ENCODE measurements at regions not wholly inside any gene's neighbourhood (a gene's known extent, or its start where the extent isn't known, plus 50 kb on each side); places are given as distances from the start of the nearest gene placed in this dataset.

GRCh38 chrX:25663701-25664100 lies 474.4 kb upstream of the MAGEB18 start:
- no peak overlapping the region for H3K4me3 ChIP-seq (ENCODE audit: low read depth, low read length)
- no peak for TF ChIP-seq CTCF (IDR thresholded peaks at IDR 0.05; ENCODE audit: insufficient read depth, low read length)
- DNase-seq (ENCODE audit: low read depth), result no peak

GRCh38 chrX:25665431-25665830 lies 472.7 kb upstream of the MAGEB18 start:
- TF ChIP-seq CTCF (IDR thresholded peaks at IDR 0.05; ENCODE audit: insufficient read depth, low read length), result no peak
- DNase-seq (ENCODE audit: low read depth), result no peak
- H3K4me3 ChIP-seq (ENCODE audit: low read depth, low read length), result no peak overlapping the region

DNA sequence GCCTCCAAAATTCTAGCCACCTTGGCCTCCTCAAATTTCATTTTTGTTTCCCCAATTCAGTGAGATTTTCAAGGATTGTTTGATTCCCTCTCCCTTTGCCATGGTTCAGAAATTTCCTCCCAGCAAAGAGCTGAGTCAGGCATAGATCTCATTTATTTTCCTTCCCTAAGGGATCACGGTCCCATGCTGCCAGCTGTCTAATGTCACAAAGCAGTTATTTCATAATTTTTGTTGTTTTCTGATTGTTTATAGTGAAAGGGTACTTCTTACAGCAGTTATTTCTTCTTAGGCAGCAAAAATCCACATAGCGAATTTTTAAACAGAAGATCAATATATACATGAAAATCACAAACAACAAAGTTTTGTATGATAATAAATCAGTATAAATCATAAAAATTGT lies 470.5 kb upstream of the MAGEB18 start:
- H3K4me3 ChIP-seq (ENCODE audit: low read depth, low read length), result no peak overlapping the region
- TF ChIP-seq CTCF (IDR thresholded peaks at IDR 0.05; ENCODE audit: insufficient read depth, low read length), result no peak
- no peak for DNase-seq (ENCODE audit: low read depth)

GRCh38 chrX:25674776-25675175 lies 463.4 kb upstream of the MAGEB18 start:
- DNase-seq (ENCODE audit: low read depth), result no peak
- no peak overlapping the region for H3K4me3 ChIP-seq (ENCODE audit: low read depth, low read length)

DNA sequence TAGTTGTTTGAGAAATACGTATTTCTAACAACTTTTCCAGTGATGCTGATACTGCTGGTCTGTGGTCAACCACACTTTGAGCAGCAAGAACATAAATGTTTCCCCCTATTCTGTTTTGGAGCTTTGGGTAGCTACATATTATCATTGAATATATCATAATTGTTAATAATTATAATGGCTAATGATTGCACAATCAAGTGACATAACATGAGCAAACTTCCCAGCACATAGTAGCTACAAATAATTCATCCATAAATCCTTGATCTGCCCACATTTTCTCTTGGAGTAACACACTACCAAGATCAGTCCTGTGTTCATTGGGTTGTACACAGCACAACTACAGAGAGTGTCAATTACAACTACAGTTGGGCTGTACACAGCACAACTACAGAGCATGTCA lies 436.3 kb upstream of the MAGEB18 start:
- H3K4me3 ChIP-seq (ENCODE audit: low read depth, low read length), result no peak overlapping the region
- no peak for DNase-seq (ENCODE audit: low read depth)
- no peak for TF ChIP-seq CTCF (IDR thresholded peaks at IDR 0.05; ENCODE audit: insufficient read depth, low read length)

More at GRCh38 chrX:25674776-25675175, 463.4 kb upstream of the MAGEB18 start:
- TF ChIP-seq CTCF (IDR thresholded peaks at IDR 0.05; ENCODE audit: insufficient read depth, low read length), result no peak

DNA sequence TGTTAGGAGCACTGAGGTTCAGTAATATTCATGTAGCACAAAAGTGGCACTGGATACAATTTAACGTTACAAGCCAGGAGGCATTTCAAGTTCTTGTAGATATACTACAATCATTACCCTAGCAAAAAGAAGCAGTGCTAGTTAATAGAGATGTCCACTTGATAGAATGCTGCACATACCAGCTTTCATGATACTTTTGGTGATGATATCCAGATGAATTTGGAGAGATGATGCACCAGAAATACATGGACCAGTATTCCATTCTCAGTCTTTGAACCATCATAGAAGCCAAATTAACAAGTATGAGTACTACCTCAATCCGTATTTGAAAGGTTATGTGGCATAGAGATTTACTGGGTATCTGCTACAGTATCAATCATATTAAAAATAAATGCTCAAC lies 421.0 kb upstream of the MAGEB18 start:
- no peak for TF ChIP-seq CTCF (IDR thresholded peaks at IDR 0.05; ENCODE audit: insufficient read depth, low read length)
- H3K4me3 ChIP-seq (ENCODE audit: low read depth, low read length), result no peak overlapping the region
- no peak for DNase-seq (ENCODE audit: low read depth)

DNA sequence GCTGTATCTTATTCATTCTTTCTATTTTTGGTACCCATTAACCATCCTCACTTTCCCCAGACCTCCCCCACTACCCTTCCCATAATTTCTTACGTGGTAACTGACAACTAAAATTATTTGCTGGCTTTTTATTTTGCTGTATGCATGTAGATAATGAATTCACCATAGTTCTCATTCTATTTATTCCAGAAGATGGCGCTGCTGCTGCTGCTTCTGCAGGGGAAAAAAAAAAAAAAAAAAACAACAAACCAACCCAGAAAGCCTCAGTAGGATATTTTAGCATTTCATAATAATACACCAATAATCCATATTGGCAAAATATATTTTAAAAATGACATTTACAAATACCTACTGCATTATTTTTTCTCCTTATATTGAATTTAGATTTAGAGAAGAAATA lies 416.6 kb upstream of the MAGEB18 start:
- DNase-seq (ENCODE audit: low read depth), result peak; percentile 18
- peak; percentile 41 for TF ChIP-seq CTCF (IDR thresholded peaks at IDR 0.05; ENCODE audit: insufficient read depth, low read length)

More for the DNA sequence above, 416.6 kb upstream of the MAGEB18 start:
- H3K4me3 ChIP-seq (ENCODE audit: low read depth, low read length), result no peak overlapping the region

Data from fibroblast of the aortic adventitia (primary cell).